GM12865 (cell line): ENCODE measurements at regions not wholly inside any gene's neighbourhood (a gene's known extent, or its start where the extent isn't known, plus 50 kb on each side); places are given as distances from the start of the nearest gene placed in this dataset.
A peak's percentile ranks its signal among the peaks of the same experiment; 100 is the strongest.

Experiments
- DNase-seq: peaks from one replicate; pipeline ENCODE4 v3.0.0; 2010; ENCODE audit warnings: low read depth
- H3K4me3 ChIP-seq: 2 replicates; pipeline ENCODE4 v1.5.1; 2011; ENCODE audit warnings: mild to moderate bottlenecking, low read depth, low read length, control low read depth
- TF ChIP-seq, protein P1 (sequence below): IDR thresholded peaks from 2 replicates; pipeline ENCODE4 v1.5.1; 2011; ENCODE audit warnings: low read length, control low read depth, low read depth, inconsistent platforms; ENCODE audit not compliant: insufficient read depth; ENCODE audit errors: missing control alignments

DNA sequence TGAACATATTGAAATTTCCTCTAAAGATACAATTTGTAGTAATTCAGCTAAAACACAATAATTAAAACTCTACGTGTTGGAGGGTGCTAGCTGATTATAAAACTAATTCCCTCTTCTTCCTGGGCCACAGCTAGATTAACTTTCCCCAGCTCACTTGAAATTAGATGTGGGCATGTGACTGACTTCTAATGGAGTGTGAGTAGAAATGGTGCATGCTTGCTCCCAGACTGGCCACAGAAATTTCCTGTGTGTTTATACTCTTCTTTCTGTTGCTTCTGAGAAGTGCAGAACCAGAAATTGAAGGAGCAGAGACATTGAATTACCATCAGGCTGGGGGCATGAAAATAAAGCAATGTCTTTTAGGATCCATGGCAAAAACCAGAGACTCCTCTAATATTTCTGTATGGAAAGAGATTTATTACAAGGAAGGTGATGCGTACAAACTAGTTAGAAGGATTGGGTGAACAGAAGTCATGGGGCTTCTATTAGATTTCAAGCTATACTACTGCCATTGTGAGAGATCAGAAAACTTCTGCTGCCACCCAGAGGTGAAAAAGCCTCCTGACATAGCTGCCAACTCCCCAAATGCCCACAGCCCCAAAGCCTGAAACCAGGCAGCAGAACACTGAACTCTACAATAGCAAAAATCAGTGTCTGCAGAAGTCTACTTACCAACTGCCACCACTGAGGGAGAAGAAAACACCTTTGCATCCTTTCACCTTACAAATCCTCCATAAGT is 379.2 kb upstream of the MIR17HG start:
- no peak overlapping the region for H3K4me3 ChIP-seq
- TF ChIP-seq, protein P1, sequence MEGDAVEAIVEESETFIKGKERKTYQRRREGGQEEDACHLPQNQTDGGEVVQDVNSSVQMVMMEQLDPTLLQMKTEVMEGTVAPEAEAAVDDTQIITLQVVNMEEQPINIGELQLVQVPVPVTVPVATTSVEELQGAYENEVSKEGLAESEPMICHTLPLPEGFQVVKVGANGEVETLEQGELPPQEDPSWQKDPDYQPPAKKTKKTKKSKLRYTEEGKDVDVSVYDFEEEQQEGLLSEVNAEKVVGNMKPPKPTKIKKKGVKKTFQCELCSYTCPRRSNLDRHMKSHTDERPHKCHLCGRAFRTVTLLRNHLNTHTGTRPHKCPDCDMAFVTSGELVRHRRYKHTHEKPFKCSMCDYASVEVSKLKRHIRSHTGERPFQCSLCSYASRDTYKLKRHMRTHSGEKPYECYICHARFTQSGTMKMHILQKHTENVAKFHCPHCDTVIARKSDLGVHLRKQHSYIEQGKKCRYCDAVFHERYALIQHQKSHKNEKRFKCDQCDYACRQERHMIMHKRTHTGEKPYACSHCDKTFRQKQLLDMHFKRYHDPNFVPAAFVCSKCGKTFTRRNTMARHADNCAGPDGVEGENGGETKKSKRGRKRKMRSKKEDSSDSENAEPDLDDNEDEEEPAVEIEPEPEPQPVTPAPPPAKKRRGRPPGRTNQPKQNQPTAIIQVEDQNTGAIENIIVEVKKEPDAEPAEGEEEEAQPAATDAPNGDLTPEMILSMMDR = peak; percentile 30
- DNase-seq = peak; percentile 10

DNA sequence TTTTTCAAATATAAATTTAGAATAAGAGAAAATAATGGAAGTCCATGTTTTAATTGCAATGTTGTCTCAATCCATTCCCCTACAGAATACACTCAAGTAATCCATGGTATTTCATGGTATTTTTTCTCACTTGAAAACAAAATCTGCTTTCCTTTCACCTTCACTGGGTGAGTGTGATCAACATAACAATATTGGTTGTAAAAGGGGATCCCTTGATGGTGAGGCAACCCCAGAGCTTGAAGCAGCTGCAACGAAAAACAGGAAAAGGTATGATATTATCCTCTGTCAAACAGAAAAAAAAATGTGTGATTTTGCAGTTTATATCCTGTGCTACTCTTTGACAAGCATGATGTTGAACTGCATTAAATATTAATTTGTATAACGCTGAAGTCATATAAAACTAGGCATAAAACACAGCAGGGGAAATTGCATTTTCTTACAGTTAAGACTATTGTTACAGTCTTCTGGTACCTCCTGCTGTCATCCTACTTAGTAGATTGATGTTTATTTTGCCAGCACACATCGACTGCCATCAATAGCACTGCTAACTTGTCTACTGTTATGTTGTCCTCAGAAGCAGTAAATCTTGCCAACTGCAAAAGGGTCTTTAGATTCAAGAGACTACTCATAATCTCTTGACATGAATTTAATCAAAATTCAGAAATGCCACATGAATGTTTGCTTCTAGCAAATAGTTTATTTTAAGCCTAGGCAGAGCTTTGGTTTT is 373.1 kb upstream of the MIR17HG start:
- H3K4me3 ChIP-seq = no peak overlapping the region
- no peak for DNase-seq
- TF ChIP-seq, protein P1 = no peak

DNA sequence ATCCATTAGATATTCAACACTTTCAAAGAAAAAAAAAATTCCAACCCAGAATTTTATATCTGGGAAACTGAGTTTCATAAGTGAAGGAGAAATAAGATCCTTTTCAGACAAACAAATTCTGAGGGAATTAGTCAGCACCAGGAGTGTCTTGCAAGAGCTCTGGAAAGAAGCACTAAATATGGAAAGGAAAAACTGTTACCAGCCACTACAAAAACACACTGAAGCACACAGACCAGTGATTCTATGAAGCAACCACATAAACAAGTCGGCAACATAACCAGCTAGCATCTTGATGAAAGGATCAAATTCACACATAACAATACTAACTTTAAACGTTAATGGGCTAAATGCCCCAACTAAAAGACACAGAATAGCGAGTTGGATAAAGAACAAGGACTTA is 368.4 kb upstream of the MIR17HG start:
- no peak for DNase-seq
- TF ChIP-seq, protein P1 = no peak
- H3K4me3 ChIP-seq = no peak overlapping the region

DNA sequence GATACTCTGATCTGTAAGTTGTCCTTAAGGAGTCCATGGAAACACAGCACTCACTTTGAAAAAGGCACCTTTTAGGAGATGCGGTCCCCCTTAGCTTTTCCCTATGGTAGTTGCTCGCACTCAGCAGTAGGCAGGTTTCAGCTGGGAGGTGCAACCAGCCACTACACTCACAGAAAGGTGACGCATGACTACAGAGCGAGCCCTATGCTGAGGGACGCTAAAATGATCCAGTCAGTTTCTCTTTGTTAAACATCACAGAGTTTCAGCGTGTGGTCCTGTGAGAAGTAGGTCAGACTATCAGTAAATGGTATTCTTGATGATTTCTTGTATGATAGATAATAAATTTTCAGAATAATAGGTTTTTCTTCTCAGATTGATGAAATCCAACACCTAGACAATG is 362.7 kb upstream of the MIR17HG start:
- no peak for DNase-seq
- no peak overlapping the region for H3K4me3 ChIP-seq

DNA sequence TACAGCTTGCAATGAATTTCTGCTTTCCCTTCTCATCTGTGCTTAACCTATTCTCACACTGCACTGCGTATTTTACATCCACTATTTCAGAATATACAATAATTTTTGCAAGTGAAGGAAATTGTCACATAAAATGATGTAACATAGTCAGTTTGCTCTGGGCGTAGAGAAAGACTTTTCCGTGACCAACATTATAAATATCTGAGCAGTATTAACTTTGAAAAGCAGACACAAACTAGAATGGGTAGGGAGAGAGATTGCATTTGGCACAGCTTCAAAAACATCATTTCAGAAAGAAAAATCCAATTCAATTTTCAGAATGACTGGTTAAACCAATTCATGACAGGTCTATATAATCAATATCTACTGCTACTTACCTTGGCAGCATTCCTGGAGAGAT is 352.5 kb upstream of the MIR17HG start:
- TF ChIP-seq, protein P1 = no peak

More for the DNA sequence above, 362.7 kb upstream of the MIR17HG start:
- TF ChIP-seq, protein P1 = no peak

DNA sequence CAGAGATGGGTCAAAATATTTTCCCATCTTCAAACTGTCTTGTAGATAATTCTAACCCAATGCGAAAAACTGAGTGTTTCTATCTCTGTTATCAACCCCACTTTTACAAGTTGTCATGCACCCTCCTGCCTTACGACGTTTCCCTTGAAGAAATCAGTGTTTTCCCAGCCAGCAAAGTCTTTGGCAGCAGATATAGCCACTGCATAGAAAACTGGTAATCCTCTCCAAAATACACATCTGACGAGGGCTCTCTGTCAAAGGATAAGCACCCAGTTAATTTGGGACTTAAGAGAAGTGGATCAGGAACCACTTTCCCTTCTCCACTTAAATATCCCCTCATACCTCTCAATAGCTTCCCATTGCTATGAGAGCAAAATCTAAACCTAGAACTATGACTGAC is 351.9 kb upstream of the MIR17HG start:
- H3K4me3 ChIP-seq = no peak overlapping the region
- TF ChIP-seq, protein P1 = no peak

More for the DNA sequence above, 352.5 kb upstream of the MIR17HG start:
- no peak for DNase-seq
- H3K4me3 ChIP-seq = no peak overlapping the region

DNA sequence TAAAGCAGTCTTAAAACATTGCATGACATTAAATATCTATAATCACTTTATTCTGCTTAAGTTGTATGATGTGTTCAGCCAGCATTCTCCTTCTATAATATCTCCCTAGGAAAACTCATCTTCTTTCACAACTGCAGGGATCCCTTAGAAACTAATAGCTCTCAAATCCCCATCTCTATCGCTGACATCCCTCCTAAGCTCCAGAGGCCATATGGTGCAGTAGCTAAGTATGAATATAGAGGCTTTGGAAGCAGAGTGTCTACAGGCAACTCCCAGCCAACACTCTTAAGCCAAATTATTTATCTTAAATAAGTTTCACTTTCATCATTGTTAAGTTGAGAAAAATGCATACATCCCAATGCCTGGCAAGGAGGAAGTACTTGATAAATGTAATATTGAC is 349.5 kb upstream of the MIR17HG start:
- TF ChIP-seq, protein P1 = no peak
- no peak overlapping the region for H3K4me3 ChIP-seq
- DNase-seq = no peak

More for the DNA sequence above, 351.9 kb upstream of the MIR17HG start:
- no peak for DNase-seq
